Chondrocyte (in vitro differentiated cells): ENCODE measurements at regions not wholly inside any gene's neighbourhood (a gene's known extent, or its start where the extent isn't known, plus 50 kb on each side); places are given as distances from the start of the nearest gene placed in this dataset.

Experiments used
- DNase-seq: peaks from one replicate; pipeline ENCODE4 v3.0.0; 2021; ENCODE audit warnings: mixed read lengths, low spot score
- H3K27ac Mint-ChIP-seq: one replicate; pipeline ENCODE4 v1.8.0; 2021; ENCODE audit warnings: mild to moderate bottlenecking, moderate library complexity, mixed read lengths; ENCODE audit not compliant: unreplicated experiment
- H3K27me3 Mint-ChIP-seq: 2 replicates; pipeline ENCODE4 v1.8.0; 2021; ENCODE audit warnings: low read depth, mixed read lengths
- H3K36me3 Mint-ChIP-seq: 2 replicates; pipeline ENCODE4 v1.8.0; 2021; ENCODE audit warnings: low read depth, mixed read lengths
- H3K4me1 Mint-ChIP-seq: 2 replicates; pipeline ENCODE4 v1.8.0; 2021; ENCODE audit warnings: low read depth, mild to moderate bottlenecking, mixed read lengths
- H3K4me3 Mint-ChIP-seq: one replicate; pipeline ENCODE4 v1.8.0; 2021; ENCODE audit warnings: mild to moderate bottlenecking, moderate library complexity, mixed read lengths; ENCODE audit not compliant: unreplicated experiment
- H3K9me3 Mint-ChIP-seq: 2 replicates; pipeline ENCODE4 v1.8.0; 2021; ENCODE audit warnings: low read depth, mixed read lengths
- CTCF ChIP-seq: fragments of 200-600 bp; sonication (generic); IDR thresholded peaks from 2 replicates; pipeline ENCODE4 v1.5.0; 2021; ENCODE audit warnings: antibody characterized with exemption, mild to moderate bottlenecking, moderate library complexity

GRCh38 chr16:59574296-59574695, 840.2 kb upstream of the GOT2 start:
- peaks cover 17% of the 10 kb centered on the region for H3K4me1 Mint-ChIP-seq
- no peak for TF ChIP-seq CTCF
- H3K27ac Mint-ChIP-seq: no peak overlapping the region
- H3K4me3 Mint-ChIP-seq: no peak overlapping the region
- H3K9me3 Mint-ChIP-seq: peaks cover 3% of the 10 kb centered on the region
- H3K36me3 Mint-ChIP-seq: no peaks in the 10 kb centered on the region
- no peak for DNase-seq
- no peaks in the 10 kb centered on the region for H3K27me3 Mint-ChIP-seq

- H3K27ac Mint-ChIP-seq: peak overlapping the region; percentile 28
- no peak for DNase-seq
- no peaks in the 10 kb centered on the region for H3K27me3 Mint-ChIP-seq
- H3K9me3 Mint-ChIP-seq: no peaks in the 10 kb centered on the region
- H3K4me1 Mint-ChIP-seq: peaks cover 17% of the 10 kb centered on the region
- H3K36me3 Mint-ChIP-seq: no peaks in the 10 kb centered on the region
- no peak for TF ChIP-seq CTCF
- H3K4me3 Mint-ChIP-seq: no peak overlapping the region
Measured at GRCh38 chr16:59573528-59574271, 839.6 kb upstream of the GOT2 start.

GRCh38 chr16:59567496-59567895, 833.4 kb upstream of the GOT2 start:
- H3K36me3 Mint-ChIP-seq: no peaks in the 10 kb centered on the region
- H3K27me3 Mint-ChIP-seq: no peaks in the 10 kb centered on the region
- H3K27ac Mint-ChIP-seq: no peak overlapping the region
- no peaks in the 10 kb centered on the region for H3K9me3 Mint-ChIP-seq
- H3K4me3 Mint-ChIP-seq: no peak overlapping the region
- no peak for DNase-seq
- TF ChIP-seq CTCF: no peak
- H3K4me1 Mint-ChIP-seq: peaks cover 3% of the 10 kb centered on the region

- no peaks in the 10 kb centered on the region for H3K9me3 Mint-ChIP-seq
- no peaks in the 10 kb centered on the region for H3K27me3 Mint-ChIP-seq
- no peak overlapping the region for H3K27ac Mint-ChIP-seq
- no peak for TF ChIP-seq CTCF
- H3K4me1 Mint-ChIP-seq: peaks cover 3% of the 10 kb centered on the region
- H3K4me3 Mint-ChIP-seq: no peak overlapping the region
- H3K36me3 Mint-ChIP-seq: no peaks in the 10 kb centered on the region
- DNase-seq: no peak
Measured at GRCh38 chr16:59566446-59566845, 832.3 kb upstream of the GOT2 start.

- Mint-ChIP-seq H3K4me3 (no peak overlapping the region), H3K9me3 (no peaks in the 10 kb centered on the region), H3K27me3 (peaks cover 16% of the 10 kb centered on the region), H3K27ac (no peak overlapping the region), H3K4me1 (no peaks in the 10 kb centered on the region), H3K36me3 (no peaks in the 10 kb centered on the region)
- DNase-seq: no peak
- TF ChIP-seq CTCF: no peak
Measured at GRCh38 chr16:59558679-59559078, 824.6 kb upstream of the GOT2 start.
